Stimulated activated CD8-positive, alpha-beta memory T cell treated with anti-CD3 and anti-CD28 coated beads, Interleukin-2, amount 100 ng/mL, for 48 hours (primary cell): ENCODE measurements at regions not wholly inside any gene's neighbourhood (a gene's known extent, or its start where the extent isn't known, plus 50 kb on each side); places are given as distances from the start of the nearest gene placed in this dataset.
"Not testable (repeated sequence)": the region's sequence is repeated elsewhere in the genome, so short reads cannot be mapped to it uniquely, and the experiment has no call there.

Experiments
- DNase-seq, 2 donors: peaks; one replicate each; pipeline ENCODE4 v3.0.0-alpha.2; 2020; ENCODE audit warnings: low read depth in 2 of 2

DNA sequence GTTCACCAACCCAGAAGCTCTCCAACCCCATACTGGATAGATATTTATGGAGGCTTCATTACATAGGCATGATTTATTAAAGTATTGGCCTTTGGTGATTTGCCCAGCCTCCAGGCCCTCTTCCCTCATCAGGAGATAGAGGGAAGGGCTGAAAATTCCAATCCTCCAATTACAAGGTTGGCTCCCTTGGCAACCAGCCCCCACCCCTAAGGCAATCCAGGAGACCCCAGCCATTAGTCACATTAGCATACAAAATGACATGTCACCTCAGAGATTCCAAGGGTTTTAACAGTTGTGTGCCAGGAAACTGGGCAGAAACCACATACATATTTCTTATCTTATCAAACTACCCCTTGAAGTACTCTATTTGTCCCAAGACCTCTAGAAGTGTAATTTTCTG lies 210.0 kb downstream of the HINT1 start:
- no peak for DNase-seq

DNA sequence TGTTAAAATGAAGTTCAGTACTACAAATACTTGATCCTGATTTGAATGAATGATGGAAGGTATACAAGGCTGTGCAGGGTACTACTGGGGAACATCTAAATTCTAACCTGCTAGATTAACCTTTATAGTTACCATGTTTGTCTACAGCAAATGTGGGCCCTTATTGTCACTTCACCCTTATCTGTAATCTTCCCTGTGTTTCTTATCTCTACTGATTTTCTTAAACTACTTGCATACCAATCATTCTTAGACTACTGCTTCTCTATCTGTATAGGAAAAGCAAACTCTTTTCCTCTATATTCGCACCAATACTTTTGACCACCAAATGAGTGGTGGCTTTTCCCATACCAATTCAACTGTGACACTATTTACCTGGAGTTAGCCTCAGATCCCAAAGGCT lies 210.7 kb downstream of the HINT1 start:
- no peak for DNase-seq

DNA sequence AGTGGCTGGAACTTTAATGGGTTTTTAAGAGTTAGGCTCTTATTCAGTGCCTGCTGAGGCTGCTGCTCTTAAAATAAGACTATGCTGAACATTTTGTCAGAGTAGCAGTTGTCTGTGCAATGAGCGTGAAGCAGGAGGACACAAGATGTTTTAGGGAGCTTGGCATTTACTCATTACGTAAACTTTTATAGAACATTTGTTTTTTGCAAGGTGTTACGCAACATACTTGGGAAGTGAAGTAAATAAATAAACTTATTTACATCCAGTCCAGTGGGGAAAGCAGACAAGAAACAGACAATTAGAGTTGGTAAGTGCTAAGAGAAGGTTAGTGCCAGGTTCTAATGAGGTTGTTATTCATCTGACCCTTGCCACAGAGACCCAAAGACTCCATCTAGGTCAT lies 226.0 kb downstream of the HINT1 start:
- DNase-seq = no peak

DNA sequence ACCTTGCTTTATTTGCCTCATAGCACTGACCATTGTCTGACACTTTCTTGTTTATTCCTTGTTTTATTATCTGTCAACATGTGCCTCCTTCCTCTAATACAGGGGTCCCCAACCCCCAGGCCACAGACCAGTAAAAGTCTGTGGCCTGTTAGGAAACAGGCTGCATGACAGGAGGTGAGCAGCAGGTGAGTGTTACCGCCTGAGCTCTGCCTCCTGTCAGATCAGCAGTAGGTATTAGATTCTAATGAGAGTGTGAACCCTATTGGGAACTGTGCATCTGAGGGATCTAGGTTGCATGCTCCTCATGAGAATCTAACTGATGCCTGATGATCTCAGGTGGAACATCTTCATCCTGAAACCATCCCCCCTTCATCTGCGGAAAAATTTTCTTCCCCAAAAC lies 228.0 kb downstream of the HINT1 start:
- no peak for DNase-seq

GRCh38 chr5:130923543-130924124 lies 241.4 kb downstream of the HINT1 start:
- no peak for DNase-seq

DNA sequence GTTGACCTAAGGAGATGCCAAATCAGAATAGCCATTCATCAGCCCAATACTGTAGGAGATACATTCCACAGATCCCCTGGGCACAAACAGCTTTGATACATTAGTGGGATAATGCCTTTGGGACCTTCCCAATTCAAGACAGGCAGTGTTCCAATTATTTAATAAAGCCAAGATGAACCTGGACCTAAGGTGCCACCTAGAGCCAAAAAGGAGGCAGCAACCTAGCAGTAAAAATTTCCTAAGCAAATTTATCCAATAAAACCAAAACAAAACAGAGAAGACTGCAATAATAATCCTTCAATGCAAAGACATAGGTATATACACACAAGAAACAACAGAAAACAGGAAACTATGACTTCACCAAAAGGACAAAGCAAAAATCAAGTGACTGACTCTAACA lies 253.0 kb downstream of the HINT1 start:
- no peak for DNase-seq

DNA sequence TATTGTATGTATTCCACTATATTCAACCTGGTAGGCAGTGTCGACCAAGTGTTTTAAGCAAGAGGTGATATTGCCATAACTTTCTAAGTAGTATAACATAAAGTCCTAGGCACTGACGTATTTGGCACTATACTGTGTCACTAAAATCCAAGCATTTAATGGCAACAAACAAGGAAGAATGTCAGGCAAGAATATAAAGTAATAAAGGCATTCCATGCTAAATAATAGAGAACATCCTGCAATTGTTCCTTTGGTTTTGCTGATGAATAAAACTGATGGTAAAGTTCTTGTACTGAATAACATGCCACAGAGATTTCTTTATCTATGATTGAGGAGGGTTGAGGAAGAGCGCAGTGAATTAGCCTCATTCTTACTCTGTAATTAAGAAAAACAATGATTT lies 256.9 kb downstream of the HINT1 start:
- DNase-seq = no peak

DNA sequence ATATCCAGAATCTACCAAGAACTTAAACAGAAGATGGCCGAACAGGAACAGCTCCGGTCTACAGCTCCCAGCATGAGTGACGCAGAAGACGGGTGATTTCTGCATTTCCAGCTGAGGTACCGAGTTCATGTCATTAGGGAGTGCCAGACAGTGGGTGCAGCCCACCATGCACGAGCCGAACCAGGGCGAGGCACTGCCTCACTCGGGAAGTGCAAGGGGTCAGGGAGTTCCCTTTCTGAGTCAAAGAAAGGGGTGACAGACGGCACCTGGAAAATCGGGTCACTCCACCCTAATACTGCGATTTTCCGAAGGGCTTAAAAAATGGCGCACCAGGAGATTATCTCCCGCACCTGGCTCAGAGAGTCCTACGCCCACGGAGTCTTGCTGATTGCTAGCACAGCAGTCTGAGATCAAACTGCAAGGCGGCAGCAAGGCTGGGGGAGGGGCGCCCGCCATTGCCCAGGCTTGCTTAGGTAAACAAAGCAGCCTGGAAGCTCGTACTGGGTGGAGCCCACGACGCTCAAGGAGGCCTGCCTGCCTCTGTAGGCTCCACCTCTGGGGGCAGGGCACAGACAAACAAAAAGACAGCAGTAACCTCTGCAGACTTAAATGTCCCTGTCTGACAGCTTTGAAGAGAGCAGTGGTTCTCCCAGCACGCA lies 267.4 kb downstream of the HINT1 start:
- DNase-seq = not testable (repeated sequence)

- DNase-seq = not testable (repeated sequence)
These were observed 267.9 kb downstream of the HINT1 start for GRCh38 chr5:130897181-130897536.

DNA sequence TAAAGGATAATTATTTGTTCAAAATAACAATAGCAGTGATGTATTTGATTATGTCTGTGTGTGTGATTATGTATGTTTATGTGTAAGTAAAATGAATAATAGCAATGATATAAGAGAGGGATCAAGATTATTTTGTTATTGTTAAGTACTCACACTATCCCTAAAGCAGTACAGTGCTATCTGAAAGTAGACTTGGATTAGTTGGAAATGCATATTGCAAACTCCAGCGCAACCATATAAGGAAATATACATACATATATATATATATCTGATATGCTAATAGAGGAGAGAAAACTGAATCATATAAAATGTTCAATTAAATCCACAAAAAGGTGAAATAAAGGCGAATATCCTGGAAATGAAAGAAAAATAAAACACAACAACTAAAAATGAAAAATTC lies 268.4 kb downstream of the HINT1 start:
- DNase-seq = no peak

DNA sequence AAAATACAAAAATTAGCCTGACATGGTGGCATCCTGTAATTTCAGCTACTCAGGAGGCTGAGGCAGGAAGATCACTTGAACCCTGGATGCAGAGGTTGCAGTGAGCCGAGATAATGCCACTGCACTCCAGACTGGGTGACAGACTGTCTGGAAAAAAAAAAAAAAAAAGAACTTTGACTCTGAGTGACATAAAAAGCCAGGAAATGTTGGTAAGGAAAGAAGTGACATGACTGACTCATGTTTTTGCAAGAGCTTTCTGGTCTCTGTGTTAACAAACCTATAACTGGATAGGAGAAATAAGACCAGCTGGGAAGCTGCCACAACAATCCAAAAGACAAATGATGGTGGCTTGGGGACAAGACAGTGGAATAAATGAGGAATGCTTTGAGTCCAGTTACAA lies 272.1 kb downstream of the HINT1 start:
- no peak for DNase-seq

DNA sequence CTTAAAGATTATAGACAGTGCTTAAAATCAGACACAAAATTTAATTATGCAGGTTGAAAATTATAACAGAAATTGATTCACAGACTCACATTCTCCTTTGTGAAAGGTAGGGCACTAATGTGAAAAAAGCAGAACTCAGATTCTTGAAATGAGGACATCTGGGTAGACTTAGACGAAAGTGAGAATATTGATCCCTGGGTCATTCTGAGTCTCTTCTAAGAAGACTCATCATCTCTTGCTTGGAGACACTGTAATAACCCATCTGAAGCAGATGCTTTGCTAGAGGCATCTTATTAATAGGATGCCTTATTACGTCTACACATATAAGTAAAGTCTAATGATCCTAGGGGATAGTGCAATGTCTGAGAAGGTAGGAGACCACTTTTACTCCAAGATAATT lies 274.4 kb downstream of the HINT1 start:
- no peak for DNase-seq

DNA sequence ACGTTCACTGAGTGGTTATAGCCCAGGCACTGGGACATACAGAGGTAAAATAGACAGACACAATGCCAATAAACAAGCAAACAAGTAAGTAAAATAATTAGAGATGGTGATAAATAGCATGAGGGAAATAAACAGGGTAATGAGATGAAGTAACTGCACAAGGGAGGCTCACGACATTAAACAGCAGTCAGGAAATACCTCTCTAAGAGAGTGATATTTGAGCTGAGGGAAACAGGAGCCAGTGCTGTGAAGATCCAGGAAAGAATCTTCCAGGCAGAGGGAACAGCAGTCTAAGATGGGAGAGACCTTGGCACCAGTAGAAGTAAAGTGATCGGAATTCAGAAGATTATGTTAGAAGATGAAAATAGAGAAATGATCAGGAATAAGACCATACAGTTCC lies 279.4 kb downstream of the HINT1 start:
- no peak for DNase-seq

DNA sequence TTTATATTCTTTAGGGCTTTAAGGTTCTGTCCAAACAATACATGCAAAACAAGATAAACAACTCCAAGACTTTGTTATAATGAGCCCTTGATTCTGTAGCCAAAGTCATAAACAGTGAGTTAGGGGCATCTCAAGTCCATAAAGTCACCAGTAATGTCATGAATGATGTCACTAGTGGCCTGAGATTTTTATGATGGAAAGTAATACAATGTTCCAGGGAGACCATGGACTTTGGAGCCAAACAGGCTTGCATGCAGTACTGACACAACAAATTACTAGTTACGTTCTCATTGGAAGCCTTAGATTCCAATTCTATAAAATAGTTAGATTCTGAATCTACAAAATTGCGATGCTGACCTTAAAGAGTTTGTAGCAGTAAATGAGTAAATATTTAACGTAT lies 280.0 kb downstream of the HINT1 start:
- DNase-seq = no peak

DNA sequence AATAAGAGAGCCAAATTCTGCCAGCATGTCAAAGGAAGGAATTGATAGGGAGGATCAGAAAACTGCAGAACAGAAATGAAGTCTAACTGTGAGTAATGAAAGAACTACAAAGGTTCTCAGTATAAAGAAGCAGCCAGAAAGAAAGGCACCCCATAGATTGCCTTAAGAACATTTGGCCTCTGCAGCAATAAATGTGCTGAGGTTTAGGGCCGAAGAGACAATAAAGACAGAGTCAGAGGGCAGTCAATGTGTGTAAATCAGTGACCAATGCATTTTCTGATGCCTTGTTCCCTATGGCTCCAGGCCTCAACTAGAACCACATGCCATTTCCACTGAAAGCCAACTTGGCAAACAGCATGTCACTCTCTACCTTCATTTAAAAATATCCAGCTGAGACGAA lies 281.0 kb downstream of the HINT1 start:
- DNase-seq = no peak

DNA sequence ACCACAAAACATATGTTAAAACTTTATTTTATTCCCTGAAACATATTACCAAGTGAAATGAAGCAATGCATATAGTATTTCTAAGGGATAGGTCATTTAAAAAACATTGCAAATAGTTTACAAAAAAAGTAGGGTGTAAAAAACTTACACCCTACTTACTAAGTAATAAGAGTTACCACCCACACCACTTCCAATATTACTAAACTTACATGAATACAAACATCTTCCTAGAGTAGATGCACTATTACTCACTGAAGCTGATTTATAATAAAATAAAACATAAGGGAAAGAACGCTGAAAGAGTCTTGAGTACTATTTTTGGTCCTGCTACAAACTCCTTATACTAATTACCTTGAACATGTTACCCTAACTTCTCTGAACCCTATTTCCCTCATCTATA lies 289.4 kb downstream of the HINT1 start:
- no peak for DNase-seq

GRCh38 chr5:130874861-130875417 lies 290.1 kb downstream of the HINT1 start:
- no peak for DNase-seq

DNA sequence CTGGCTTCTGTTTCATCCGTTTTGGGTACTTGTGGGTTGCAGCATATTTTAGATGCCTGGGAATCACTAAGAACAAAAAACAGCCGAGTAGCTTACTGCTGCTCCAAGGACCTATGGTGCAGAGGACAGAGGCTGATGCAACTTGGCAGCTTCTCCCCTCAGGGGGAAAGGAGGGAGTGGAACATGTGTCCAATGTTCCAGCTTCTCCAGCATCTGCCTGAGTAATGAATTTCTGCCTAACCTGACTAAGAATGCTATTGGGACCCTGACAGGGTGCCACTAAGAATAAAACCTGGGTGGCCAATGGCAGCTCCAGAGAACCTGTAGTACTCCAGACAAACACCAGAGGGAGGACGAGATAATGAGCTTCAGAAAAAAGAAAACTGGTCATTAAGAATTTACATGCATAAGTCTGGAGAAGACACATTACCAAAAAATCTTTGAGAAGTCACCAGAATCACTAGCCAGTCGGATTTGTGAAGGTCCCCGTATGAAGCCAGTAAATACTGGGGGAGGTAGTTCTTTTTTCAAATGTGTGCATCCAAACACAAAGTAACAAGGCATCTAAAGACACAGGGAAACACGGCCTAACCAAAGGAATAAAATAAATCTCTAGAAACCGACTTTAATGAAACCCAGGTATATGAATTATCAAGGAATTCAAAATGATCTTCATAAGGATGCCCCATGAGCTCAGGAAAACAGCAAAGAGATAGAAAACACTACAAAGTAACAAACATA lies 293.5 kb downstream of the HINT1 start:
- no peak for DNase-seq

DNA sequence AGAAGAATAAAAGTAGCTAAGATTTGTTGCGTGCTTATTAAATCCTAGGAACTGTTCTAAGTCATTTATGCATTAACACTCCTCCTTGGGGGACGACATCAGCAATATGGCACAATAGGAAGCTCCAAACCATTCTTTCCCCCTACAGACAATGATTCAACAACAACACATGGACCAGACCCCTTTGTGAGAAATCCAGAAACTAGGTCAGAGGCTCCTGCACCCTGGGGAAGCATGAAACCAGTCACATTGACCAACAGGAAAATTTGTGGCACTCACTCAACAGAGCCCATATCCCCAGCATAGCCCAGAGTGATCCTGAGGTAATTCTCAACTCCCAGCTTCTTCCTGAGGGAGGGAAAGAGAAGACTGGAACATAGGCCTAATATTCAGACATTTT lies 294.4 kb downstream of the HINT1 start:
- DNase-seq = no peak

DNA sequence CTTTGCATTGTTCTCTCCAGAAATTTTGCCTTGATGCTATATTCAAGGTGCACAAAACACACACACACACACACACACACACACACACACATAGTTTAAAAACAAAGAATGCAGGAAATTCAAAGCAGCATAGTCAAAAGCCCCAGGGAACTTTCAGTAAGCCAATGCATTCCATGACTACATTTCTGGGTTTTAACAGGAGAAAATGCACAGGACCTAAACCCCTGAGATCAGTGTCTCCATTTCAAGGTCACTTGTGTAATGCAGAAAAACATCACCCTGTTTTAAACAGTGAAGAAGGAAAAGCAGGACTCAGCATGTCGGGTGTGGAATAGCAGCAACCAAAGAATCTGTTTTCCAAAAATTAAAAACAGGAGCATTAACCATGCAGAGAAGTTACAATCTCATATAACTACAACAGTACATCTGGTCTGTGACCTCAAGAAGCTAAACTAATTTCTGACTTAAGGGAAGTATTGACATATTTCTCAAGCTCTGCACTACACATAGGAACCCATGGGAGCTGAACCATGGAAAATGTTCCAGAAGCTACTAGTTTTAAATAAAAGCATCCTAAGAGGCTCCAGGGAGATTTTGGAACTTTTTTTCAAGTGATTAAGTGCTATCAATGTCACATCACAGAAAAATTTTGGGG lies 296.7 kb downstream of the HINT1 start:
- no peak for DNase-seq

GRCh38 chr5:130845049-130845765 lies 319.8 kb downstream of the HINT1 start:
- no peak for DNase-seq
